OCI-LY3 (cell line): ENCODE measurements at regions not wholly inside any gene's neighbourhood (a gene's known extent, or its start where the extent isn't known, plus 50 kb on each side); places are given as distances from the start of the nearest gene placed in this dataset.

Source experiments
- H2AFZ ChIP-seq: fragments of 200-600, 300-600 bp; shearing (Covaris generic); 2 replicates; pipeline ENCODE4 v1.6.0; 2014; ENCODE audit warnings: antibody characterized with exemption, low read depth, low read length
- H3K27ac ChIP-seq: fragments of 200-600, 300-600 bp; sonication (generic); 2 replicates; pipeline ENCODE4 v1.5.1; 2014; ENCODE audit warnings: mild to moderate bottlenecking, low read length, moderate library complexity, mixed read lengths
- H3K27me3 ChIP-seq: fragments of 200-600, 300-600 bp; sonication (generic); 2 replicates; pipeline ENCODE4 v1.6.1; 2014; ENCODE audit warnings: low read depth, low read length, mixed read lengths
- H3K36me3 ChIP-seq: fragments of 200-600, 300-600 bp; sonication (generic); replicated peaks from 2 replicates; pipeline ENCODE3; 2014; ENCODE audit warnings: low read depth, low read length, mixed read lengths
- H3K4me1 ChIP-seq: fragments of 300-600, 200-600 bp; sonication (generic); 2 replicates; pipeline ENCODE4 v1.6.1; 2014; ENCODE audit warnings: low read length, mixed read lengths
- H3K4me2 ChIP-seq: fragments of 200-600, 300-600 bp; sonication (generic); 2 replicates; pipeline ENCODE4 v1.6.1; 2014; ENCODE audit warnings: low read length, mixed read lengths
- H3K4me3 ChIP-seq: fragments of 300-600, 200-600 bp; sonication (generic); 2 replicates; pipeline ENCODE4 v1.5.1; 2014; ENCODE audit warnings: antibody characterized with exemption, mild to moderate bottlenecking, low read length, moderate library complexity
- H3K79me2 ChIP-seq: fragments of 300-600, 200-600 bp; shearing (Covaris generic); 2 replicates; pipeline ENCODE4 v1.6.1; 2014; ENCODE audit warnings: mild to moderate bottlenecking, low read length, mixed read lengths
- H3K9ac ChIP-seq: fragments of 300-600, 200-600 bp; shearing (Covaris generic); 2 replicates; pipeline ENCODE4 v1.6.0; 2014; ENCODE audit warnings: mild to moderate bottlenecking, low read length, moderate library complexity
- H3K9me3 ChIP-seq: fragments of 200-600, 300-600 bp; shearing (Covaris generic); 2 replicates; pipeline ENCODE4 v1.6.1; 2014; ENCODE audit warnings: low read length, mixed read lengths; ENCODE audit not compliant: insufficient read depth
- H4K20me1 ChIP-seq: fragments of 200-600, 300-600 bp; sonication (generic); 2 replicates; pipeline ENCODE4 v1.6.1; 2016; ENCODE audit warnings: low read length, mixed read lengths; ENCODE audit not compliant: insufficient read depth
- EZH2phosphoT487 ChIP-seq: fragments of 200-600 bp; shearing (Covaris generic); IDR thresholded peaks from 2 replicates; pipeline ENCODE4 v1.6.1; 2018; ENCODE audit warnings: antibody characterized with exemption, mixed run types, low read depth
- TF ChIP-seq, protein P1 (sequence below): fragments of 200-600, 300-600 bp; sonication (generic); IDR thresholded peaks from 2 replicates; pipeline ENCODE4 v1.5.1; 2014; ENCODE audit warnings: antibody characterized with exemption, low read length, low read depth

DNA sequence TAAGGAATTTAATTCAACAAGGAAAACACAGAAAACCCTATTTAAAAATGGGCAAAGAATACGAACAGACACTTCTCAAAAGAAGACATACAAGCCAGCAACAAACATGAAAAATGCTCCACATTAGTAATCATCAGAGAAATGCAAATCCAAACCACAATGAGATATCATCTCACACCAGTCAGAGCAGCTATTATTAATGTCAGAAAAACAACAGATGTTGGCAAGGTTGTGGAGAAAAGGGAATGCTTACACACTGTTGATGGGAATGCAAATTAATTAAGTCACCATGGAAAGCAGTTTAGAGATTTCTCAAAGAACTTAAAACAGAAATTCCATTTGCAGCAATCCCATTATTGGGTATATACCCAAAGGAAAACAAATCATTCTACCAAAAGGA, 55.2 kb downstream of the GCC1 start:
- Histone ChIP-seq H3K36me3 (no peaks in the 10 kb centered on the region), H3K4me3 (no peak overlapping the region), H3K27me3 (peaks cover 4% of the 10 kb centered on the region; the same call in 1 of the 2 replicates), H2AFZ (no peak overlapping the region), H4K20me1 (no peaks in the 10 kb centered on the region), H3K9ac (no peak overlapping the region), H3K9me3 (no peaks in the 10 kb centered on the region), H3K4me1 (no peaks in the 10 kb centered on the region), H3K4me2 (no peak overlapping the region), H3K27ac (no peak overlapping the region), H3K79me2 (no peaks in the 10 kb centered on the region)
- no peak for TF ChIP-seq EZH2phosphoT487
- TF ChIP-seq, protein P1, sequence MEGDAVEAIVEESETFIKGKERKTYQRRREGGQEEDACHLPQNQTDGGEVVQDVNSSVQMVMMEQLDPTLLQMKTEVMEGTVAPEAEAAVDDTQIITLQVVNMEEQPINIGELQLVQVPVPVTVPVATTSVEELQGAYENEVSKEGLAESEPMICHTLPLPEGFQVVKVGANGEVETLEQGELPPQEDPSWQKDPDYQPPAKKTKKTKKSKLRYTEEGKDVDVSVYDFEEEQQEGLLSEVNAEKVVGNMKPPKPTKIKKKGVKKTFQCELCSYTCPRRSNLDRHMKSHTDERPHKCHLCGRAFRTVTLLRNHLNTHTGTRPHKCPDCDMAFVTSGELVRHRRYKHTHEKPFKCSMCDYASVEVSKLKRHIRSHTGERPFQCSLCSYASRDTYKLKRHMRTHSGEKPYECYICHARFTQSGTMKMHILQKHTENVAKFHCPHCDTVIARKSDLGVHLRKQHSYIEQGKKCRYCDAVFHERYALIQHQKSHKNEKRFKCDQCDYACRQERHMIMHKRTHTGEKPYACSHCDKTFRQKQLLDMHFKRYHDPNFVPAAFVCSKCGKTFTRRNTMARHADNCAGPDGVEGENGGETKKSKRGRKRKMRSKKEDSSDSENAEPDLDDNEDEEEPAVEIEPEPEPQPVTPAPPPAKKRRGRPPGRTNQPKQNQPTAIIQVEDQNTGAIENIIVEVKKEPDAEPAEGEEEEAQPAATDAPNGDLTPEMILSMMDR, result no peak

DNA sequence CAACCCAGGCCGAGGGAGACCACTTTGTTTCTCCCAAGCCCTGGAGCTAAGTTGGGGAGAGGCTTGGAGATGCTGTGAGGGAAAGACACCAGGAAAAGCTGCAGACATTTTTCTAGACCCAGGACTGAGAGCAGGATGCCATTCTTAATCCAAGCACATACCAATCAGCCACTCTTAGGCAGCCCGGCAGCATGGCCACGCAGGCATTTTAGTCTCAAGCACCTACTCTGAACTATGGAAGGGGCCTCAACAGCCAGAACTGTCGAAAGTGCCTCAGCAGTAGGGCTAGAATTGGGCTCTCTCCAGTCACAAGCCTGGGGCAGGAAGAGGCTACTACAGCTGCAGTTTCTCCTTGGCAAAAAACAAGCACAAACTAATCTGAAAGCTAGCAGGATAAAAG, 57.8 kb downstream of the GCC1 start:
- Histone ChIP-seq H4K20me1 (no peaks in the 10 kb centered on the region), H3K4me1 (no peaks in the 10 kb centered on the region), H3K79me2 (no peaks in the 10 kb centered on the region), H3K4me3 (no peak overlapping the region), H3K9ac (no peak overlapping the region), H3K27me3 (peaks cover 4% of the 10 kb centered on the region; the same call in 1 of the 2 replicates), H3K27ac (no peak overlapping the region), H3K9me3 (no peaks in the 10 kb centered on the region), H2AFZ (no peak overlapping the region), H3K36me3 (no peaks in the 10 kb centered on the region), H3K4me2 (no peak overlapping the region)
- TF ChIP-seq, protein P1, result no peak
- TF ChIP-seq EZH2phosphoT487, result no peak

DNA sequence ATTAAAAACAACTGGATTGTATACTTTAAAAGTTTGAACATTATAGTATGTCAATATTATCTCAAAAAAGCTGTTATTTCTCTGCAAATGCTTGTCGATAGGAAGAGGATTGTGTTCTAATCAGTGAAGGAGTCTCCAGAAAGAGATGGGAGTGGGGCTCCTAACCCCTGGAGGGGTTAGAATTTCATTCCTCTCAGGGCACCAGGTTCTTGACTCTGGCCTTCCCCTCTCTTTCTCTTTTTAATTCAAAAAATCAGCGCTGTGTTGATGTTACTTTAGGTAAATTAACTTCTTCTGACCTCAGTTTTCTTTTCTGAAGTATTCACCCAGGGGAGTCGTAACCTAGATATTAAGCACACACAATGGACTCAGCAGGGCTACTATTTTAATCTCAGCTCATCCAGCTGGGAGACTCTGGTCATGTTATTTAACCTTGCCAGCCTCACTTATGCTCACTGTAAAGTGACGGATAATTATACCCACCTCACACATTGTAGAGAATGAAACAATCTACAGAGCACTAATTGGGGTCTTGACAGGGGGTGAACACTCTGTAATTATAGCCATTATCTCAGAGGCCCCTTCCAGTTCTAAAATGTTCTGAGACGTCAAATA, 59.4 kb downstream of the GCC1 start:
- Histone ChIP-seq H2AFZ (no peak overlapping the region), H3K9ac (no peak overlapping the region), H3K36me3 (no peaks in the 10 kb centered on the region), H3K79me2 (no peaks in the 10 kb centered on the region), H3K4me3 (no peak overlapping the region), H3K27ac (no peak overlapping the region), H3K27me3 (peaks cover 4% of the 10 kb centered on the region; the same call in 1 of the 2 replicates), H3K9me3 (no peaks in the 10 kb centered on the region), H3K4me2 (no peak overlapping the region), H4K20me1 (no peaks in the 10 kb centered on the region), H3K4me1 (no peaks in the 10 kb centered on the region)
- TF ChIP-seq, protein P1, result no peak
- TF ChIP-seq EZH2phosphoT487, result no peak

DNA sequence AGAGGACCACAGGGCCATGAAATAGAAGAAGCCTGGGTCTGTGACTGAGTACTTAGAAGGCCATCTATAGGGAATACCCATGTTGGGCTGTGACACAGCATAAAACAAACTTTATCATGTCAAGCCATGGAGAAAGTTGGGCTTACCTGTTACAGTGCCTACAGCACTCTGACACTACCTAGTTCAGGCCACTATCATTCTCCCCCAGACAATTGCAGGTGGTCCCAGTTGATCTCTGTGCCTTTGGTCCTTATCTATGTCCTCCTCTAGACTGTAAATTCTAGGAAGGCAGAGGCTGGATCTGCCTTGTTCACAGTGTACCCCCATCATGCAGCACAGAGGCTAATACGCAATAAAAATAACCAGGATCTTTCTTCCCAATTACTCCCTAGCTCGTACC, 69.1 kb downstream of the GCC1 start:
- Histone ChIP-seq H3K4me1 (no peaks in the 10 kb centered on the region), H4K20me1 (no peaks in the 10 kb centered on the region), H3K4me2 (no peak overlapping the region), H3K79me2 (no peaks in the 10 kb centered on the region), H3K4me3 (no peak overlapping the region), H3K36me3 (no peaks in the 10 kb centered on the region), H3K9me3 (no peaks in the 10 kb centered on the region), H3K27me3 (peaks cover 16% of the 10 kb centered on the region; the same call in 1 of the 2 replicates), H3K9ac (no peak overlapping the region), H2AFZ (no peak overlapping the region), H3K27ac (no peak overlapping the region)
- TF ChIP-seq, protein P1, result no peak
- TF ChIP-seq EZH2phosphoT487, result no peak
